ENCODE measurements at regions not wholly inside any gene's neighbourhood (a gene's known extent, or its start where the extent isn't known, plus 50 kb on each side); places are given as distances from the start of the nearest gene placed in this dataset.
A peak's percentile ranks its signal among the peaks of the same experiment; 100 is the strongest.

DNA sequence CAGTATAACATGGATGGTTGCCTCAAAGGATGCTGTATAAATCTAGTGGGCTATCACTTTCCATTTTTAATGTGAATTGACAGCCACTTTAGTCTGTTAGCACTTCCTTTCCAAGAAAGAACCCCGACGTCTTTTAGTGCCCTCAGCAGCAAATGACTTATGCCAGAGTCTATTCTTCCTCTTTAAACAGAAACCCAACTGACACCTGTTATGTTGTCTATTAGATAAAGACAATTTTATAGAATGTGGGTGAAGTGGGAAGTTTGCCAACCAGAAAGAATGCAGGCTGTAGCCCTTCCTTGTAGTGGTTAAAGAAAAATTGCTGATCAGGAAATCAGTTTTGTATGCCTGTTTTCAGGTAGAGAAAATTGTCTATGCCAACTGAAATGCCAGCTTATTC is 344.9 kb downstream of the ZNF326 start:
- Histone ChIP-seq H3K27me3 (ENCODE audit: insufficient read depth, poor library complexity, severe bottlenecking) (no peaks in the 10 kb centered on the region), H3K27ac (replicated peaks) (no peak overlapping the region), H3K4me3 (replicated peaks; ENCODE audit: insufficient read depth, low read length) (no peak overlapping the region)
- TF ChIP-seq GABPA (IDR thresholded peaks at IDR 0.05; ENCODE audit: low read depth) (no peak), SPI1 (IDR thresholded peaks at IDR 0.05; ENCODE audit: borderline replicate concordance, low read depth) (peak; percentile 28; the same call in 1 of the 2 replicates)
- DNase-seq (ENCODE audit: low read depth in 1 of 2, low spot score in 1 of 2): no peak

DNA sequence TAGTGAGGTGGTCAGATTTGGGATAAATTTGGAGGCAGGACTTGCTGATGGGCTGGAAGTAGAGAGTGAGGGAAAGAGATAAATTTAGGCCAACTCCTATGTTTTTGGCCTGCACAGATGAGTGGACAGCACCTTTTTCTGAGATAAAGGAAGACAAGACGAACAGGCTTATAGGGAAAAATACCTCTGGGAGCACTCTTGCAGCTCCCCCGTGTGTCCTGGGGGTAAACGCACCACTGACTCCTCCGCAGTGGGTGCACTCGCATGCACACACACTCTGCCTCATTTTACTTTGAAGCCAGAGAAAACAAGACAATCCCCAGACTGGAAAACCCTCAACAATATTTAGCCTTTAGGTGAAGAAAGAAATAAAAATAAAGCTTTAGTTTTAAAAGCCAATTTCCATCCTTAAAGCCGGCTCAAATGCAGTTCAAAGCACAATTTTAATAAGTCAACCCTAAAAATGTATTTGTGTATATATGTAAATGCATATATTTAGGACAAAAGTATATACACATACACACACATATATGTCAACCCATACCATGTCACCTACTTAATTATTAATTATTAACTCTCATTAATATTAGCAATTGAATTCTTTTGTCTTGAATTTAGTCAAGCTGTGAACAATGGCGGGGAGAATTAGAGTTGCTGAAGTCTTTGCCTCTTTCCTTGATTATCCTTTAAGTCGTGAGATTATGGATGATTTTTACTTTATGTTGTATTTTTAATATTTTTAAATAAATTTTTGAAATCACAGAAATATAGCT is 341.8 kb downstream of the ZNF326 start:
- DNase-seq (ENCODE audit: low read depth in 1 of 2, low spot score in 1 of 2): no peak
- TF ChIP-seq, protein P1, sequence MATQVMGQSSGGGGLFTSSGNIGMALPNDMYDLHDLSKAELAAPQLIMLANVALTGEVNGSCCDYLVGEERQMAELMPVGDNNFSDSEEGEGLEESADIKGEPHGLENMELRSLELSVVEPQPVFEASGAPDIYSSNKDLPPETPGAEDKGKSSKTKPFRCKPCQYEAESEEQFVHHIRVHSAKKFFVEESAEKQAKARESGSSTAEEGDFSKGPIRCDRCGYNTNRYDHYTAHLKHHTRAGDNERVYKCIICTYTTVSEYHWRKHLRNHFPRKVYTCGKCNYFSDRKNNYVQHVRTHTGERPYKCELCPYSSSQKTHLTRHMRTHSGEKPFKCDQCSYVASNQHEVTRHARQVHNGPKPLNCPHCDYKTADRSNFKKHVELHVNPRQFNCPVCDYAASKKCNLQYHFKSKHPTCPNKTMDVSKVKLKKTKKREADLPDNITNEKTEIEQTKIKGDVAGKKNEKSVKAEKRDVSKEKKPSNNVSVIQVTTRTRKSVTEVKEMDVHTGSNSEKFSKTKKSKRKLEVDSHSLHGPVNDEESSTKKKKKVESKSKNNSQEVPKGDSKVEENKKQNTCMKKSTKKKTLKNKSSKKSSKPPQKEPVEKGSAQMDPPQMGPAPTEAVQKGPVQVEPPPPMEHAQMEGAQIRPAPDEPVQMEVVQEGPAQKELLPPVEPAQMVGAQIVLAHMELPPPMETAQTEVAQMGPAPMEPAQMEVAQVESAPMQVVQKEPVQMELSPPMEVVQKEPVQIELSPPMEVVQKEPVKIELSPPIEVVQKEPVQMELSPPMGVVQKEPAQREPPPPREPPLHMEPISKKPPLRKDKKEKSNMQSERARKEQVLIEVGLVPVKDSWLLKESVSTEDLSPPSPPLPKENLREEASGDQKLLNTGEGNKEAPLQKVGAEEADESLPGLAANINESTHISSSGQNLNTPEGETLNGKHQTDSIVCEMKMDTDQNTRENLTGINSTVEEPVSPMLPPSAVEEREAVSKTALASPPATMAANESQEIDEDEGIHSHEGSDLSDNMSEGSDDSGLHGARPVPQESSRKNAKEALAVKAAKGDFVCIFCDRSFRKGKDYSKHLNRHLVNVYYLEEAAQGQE (IDR thresholded peaks at IDR 0.05; ENCODE audit: insufficient replicate concordance, low read depth): no peak
- TF ChIP-seq SPI1 (IDR thresholded peaks at IDR 0.05; ENCODE audit: borderline replicate concordance, low read depth) (no peak), GABPA (IDR thresholded peaks at IDR 0.05; ENCODE audit: low read depth) (no peak), POLR2AphosphoS5 (IDR thresholded peaks at IDR 0.05; ENCODE audit: low read depth) (no peak)
- TF ChIP-seq, protein P2, sequence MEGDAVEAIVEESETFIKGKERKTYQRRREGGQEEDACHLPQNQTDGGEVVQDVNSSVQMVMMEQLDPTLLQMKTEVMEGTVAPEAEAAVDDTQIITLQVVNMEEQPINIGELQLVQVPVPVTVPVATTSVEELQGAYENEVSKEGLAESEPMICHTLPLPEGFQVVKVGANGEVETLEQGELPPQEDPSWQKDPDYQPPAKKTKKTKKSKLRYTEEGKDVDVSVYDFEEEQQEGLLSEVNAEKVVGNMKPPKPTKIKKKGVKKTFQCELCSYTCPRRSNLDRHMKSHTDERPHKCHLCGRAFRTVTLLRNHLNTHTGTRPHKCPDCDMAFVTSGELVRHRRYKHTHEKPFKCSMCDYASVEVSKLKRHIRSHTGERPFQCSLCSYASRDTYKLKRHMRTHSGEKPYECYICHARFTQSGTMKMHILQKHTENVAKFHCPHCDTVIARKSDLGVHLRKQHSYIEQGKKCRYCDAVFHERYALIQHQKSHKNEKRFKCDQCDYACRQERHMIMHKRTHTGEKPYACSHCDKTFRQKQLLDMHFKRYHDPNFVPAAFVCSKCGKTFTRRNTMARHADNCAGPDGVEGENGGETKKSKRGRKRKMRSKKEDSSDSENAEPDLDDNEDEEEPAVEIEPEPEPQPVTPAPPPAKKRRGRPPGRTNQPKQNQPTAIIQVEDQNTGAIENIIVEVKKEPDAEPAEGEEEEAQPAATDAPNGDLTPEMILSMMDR (IDR thresholded peaks at IDR 0.05; ENCODE audit: insufficient read depth, low read length): no peak
- H3K4me3 ChIP-seq (replicated peaks; ENCODE audit: insufficient read depth, low read length): no peak overlapping the region
- H3K27ac ChIP-seq (replicated peaks): no peak overlapping the region
- no peaks in the 10 kb centered on the region for H3K27me3 ChIP-seq (ENCODE audit: insufficient read depth, poor library complexity, severe bottlenecking)

DNA sequence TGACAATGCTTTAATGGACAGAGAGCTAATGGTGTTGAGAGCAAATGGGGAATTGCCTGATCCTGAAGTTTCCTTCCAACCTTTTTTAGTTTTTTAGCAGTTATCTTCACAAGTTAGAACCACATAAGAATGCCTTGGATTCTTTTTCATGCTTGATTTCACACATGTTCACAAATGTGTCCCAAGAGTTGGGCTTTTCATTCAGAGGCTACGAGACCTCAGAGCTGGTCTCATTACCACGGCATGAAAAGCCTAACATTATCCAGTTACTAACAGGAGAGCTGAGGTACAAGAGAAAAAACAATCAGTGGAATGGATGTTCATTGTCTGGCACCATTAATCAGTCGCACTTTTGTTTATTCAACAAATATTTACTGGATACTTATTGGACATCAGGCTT is 340.6 kb downstream of the ZNF326 start:
- DNase-seq (ENCODE audit: low read depth in 1 of 2, low spot score in 1 of 2): no peak
- no peak overlapping the region for H3K27ac ChIP-seq (replicated peaks)
- TF ChIP-seq, protein P2 (IDR thresholded peaks at IDR 0.05; ENCODE audit: insufficient read depth, low read length): no peak
- TF ChIP-seq SPI1 (IDR thresholded peaks at IDR 0.05; ENCODE audit: borderline replicate concordance, low read depth) (no peak), GABPA (IDR thresholded peaks at IDR 0.05; ENCODE audit: low read depth) (no peak), POLR2AphosphoS5 (IDR thresholded peaks at IDR 0.05; ENCODE audit: low read depth) (no peak)
- TF ChIP-seq, protein P1 (IDR thresholded peaks at IDR 0.05; ENCODE audit: insufficient replicate concordance, low read depth): no peak
- H3K27me3 ChIP-seq (ENCODE audit: insufficient read depth, poor library complexity, severe bottlenecking): no peaks in the 10 kb centered on the region
- H3K4me3 ChIP-seq (replicated peaks; ENCODE audit: insufficient read depth, low read length): no peak overlapping the region

DNA sequence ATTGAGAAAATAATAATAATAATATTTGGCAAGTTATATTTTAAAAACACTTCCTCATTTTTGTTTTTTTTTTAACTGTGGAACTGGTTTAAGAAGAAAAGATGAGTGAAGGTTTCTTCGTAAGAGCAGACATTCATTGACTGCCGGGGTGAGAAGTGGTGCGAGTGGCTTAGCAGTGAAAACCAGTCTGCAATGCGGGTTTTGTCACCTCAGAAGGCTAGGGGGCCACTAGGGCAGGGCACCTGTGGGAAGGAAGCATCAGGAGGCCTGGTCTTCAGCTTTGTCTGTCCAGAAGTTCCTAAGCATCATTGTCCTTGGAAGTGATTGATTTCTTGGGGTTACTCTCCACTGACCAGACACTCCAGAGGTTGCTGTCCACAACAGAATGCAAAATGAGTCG is 339.2 kb downstream of the ZNF326 start:
- no peak for DNase-seq (ENCODE audit: low read depth in 1 of 2, low spot score in 1 of 2)
- TF ChIP-seq SPI1 (IDR thresholded peaks at IDR 0.05; ENCODE audit: borderline replicate concordance, low read depth) (no peak), POLR2AphosphoS5 (IDR thresholded peaks at IDR 0.05; ENCODE audit: low read depth) (no peak), GABPA (IDR thresholded peaks at IDR 0.05; ENCODE audit: low read depth) (no peak)
- TF ChIP-seq, protein P2 (IDR thresholded peaks at IDR 0.05; ENCODE audit: insufficient read depth, low read length): no peak
- TF ChIP-seq, protein P1 (IDR thresholded peaks at IDR 0.05; ENCODE audit: insufficient replicate concordance, low read depth): no peak
- Histone ChIP-seq H3K27ac (replicated peaks) (no peak overlapping the region), H3K4me3 (replicated peaks; ENCODE audit: insufficient read depth, low read length) (no peak overlapping the region), H3K27me3 (ENCODE audit: insufficient read depth, poor library complexity, severe bottlenecking) (no peaks in the 10 kb centered on the region)

All from HL-60 (cell line).